GM19035 (cell line): ENCODE measurements at regions not wholly inside any gene's neighbourhood (a gene's known extent, or its start where the extent isn't known, plus 50 kb on each side); places are given as distances from the start of the nearest gene placed in this dataset.
"Not testable (repeated sequence)": the region's sequence is repeated elsewhere in the genome, so short reads cannot be mapped to it uniquely, and the experiment has no call there.

Source experiments
- ATAC-seq: cut with Tn5 transposase; IDR thresholded peaks from one replicate; pipeline ENCODE4 v1.9.1; 2021; ENCODE audit not compliant: unreplicated experiment

DNA sequence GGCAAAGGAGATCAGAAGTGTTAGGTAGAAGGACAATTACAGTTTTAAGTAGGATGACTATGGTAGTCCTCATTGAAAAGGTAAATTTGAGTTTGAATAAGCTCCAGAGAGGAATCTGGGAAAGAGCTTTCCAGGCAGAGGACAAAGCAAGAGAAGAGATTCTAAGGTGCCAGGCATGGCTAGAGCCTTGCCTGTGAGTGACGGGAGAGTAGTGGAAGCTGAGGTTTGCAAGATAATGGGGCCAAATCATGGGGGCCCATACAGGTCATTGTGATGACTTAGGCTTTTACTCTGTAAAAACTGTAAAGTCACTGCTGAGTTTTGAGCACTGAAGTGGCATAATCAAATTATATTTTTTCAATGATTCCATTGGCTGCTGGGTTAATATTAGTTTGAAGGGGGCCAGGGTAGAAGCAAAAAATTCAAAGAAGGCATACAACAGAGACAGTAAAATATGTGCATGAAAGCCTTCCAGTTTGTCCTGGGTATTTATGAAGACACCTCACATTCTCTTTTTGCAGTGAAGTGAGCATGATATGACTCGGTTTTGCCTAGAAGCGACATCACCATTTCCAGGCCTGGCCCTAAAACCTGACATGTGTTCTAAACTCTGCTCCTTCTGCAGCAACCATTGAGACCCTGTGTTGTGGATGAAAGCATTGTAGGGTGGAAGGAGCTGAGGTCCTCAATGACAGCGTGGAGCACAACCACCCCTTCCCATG, 279.8 kb upstream of the TNC start:
- ATAC-seq, result no peak

DNA sequence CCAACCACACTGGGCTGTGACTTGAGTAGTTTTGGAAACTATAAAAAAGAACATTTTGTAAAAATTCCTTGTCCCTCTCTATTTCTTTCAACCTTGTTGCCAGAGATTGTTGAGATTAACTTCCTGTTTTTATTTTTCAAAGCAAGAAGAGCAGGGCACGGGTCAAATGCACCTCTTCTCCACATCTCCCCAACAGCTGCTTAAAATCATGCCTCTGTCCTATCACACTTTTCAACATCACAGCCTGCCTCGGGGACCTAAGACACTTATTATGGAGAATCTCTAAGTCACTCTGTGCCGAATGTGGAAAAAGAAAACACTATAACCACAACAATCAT, 280.3 kb upstream of the TNC start:
- ATAC-seq, result no peak

DNA sequence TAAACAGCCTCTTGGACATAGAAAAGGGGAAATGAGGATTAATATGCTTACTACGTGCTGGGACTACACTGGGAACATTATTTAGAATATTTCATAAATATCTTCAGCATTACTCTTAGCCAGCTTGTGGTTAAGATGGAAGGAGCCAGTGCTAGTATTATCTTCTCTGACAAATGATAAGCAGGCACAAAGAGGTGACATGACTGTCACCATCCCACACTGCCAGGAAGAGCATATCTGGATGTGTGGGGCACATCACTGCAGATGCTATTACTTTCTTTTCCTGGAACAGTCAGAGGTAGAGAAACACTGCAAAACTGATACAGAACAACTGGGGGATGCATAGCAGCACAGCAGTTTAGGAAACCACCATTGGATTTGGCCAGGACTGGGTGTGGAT, 281.0 kb upstream of the TNC start:
- no peak for ATAC-seq

DNA sequence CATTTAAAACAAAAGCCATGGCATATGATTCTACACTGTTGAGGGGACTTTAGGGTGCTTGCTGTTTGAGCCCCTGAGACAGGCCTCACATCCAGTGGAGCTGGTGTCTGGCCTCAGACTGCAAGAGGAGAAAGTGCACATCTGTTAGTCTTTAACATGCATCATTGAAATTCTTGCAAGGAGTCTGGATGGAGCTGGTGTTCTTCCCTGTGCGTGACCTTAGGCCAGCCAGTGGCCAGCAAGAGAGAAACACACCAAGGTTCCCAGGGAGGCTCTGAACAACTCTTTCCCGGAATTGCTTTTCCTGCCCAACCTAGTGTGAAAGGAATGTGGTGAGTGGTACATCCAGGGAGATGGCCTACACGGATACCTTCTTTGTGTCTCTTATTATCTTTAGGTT, 282.8 kb upstream of the TNC start:
- no peak for ATAC-seq

DNA sequence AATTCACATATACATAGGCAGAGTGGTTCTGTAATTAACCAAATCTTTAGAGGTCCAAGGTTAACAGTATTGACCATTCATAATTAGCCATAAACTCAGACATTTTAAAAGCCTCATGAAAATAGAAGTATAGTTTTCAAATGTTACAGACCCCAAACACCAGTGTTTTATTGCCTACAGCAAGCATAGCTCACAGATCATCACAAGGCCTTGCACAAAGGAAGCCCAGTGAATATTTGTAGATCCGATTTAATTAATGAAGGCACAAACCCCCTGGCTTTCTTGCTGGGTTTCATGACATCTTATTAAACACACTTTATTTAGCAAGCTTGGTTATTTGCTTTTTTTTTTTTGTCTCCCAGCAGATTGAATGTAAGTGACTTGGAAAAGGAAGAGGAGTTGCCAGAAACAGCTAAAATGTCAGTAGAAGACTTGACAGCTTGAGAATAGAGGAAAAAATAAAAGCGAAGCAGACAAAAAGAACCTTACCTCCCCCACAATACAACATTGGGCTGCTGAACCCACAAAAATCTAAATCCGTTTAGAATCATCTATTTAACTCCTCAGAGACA, 283.9 kb upstream of the TNC start:
- no peak for ATAC-seq

DNA sequence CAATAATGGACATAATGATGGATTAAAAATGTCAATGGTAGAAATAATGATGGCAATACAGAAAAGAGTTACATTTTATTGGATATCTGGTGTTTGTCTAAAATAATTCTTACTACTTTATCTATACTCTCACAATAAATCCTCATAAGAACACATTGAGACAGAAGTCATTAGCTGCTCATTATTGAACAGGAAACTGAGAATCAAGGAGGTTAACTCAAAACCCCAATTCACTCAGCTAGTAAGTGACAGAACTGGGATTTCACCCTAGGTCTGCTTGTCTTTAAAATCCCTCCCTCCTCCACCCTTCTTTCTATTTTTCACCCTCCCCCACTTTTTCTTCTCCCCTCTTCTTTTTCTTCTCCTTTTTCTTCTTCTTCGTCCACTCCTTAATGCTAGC, 285.8 kb upstream of the TNC start:
- ATAC-seq, result no peak

DNA sequence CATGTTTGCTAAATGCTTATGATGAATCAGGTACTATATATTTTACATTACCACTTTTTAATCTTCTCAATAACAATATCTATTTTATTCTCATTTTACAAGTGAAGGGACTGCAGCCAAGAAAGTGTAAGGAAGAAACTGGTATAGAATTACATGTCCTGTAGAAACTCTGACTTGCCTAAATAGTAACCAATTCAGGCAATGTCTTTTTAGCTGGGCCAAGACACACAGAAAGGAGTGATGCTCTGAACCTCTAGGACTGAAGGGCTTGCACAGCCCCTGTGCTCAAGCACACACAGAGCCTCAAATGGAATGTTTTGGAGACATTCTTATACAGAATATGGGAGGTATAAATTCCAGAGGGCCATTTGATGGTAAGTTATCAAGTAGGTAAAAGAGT, 286.4 kb upstream of the TNC start:
- ATAC-seq, result no peak

DNA sequence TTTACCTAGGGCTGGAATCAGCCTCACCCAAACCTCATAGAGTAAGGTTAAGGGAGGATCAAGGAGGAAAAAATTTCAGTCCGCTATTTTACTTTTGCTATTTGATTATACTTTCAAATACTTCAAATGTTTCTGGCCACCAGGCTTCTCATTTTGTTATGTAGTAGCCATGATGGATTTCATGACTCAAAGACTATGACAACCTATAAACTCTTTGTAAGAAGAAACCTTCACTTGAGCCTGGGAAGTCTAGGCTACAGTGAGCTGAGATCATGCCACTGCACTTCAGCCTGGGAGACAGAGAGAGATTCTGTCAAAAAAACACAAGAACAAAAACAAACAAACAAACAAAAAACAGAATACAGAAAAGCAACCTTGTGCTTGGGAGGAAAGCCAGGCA, 293.6 kb upstream of the TNC start:
- ATAC-seq, result no peak

DNA sequence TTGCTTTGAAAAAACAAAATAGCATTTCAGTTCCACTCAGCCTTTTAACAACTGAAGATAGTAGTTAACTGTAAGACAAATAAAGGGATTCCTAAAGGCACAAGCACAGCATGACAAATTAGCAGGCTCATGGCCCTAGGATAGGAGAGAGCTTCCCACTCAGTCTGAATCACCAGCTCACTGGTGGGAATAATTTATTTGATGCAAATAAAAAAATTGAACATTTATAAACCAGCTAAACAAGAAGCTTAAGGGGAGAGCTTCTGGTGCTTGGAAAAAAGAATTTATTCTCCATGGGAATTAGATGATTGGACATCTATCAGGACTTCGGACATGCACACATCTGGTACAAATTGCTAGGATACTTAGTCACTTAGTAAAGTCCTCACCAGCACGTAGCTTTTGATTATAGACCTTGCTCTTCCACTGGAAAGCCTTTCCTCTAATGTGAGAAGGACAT, 294.1 kb upstream of the TNC start:
- no peak for ATAC-seq

DNA sequence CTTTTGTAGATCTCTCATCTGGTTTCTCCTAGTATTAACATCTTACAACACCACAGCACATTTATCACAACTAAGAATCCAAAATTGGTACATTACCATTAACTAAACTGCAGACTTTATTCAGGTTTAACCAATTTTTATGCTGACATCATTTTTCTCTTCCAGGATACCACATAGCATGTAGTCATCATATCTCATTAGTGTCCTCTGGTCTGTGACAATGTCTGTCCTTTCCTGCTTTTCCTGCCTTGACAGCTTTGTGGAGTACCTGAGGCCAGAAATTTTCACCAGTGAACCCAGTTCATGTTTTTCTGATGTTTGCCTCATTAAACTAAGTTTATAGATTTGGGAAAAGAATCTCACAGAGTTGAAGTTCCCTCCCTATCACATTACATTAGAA, 294.7 kb upstream of the TNC start:
- ATAC-seq, result no peak

DNA sequence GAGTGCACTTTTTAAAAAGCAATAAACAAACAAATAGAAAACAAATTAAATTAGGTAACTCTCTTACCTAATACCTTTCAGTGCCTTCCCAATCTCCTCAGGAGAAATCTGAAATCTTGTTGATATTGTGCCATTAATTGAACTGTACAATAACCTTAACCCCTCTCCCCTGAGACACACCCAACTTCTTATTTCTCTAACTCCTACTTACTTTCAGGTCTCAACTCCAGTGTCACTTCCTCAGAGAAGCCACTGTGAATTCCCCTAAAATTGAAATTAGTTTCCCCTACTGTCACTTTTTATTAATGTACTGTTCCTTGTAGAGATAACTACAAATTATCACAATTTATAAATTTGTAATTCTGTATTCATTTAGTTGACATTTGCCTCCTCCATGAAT, 295.3 kb upstream of the TNC start:
- no peak for ATAC-seq

DNA sequence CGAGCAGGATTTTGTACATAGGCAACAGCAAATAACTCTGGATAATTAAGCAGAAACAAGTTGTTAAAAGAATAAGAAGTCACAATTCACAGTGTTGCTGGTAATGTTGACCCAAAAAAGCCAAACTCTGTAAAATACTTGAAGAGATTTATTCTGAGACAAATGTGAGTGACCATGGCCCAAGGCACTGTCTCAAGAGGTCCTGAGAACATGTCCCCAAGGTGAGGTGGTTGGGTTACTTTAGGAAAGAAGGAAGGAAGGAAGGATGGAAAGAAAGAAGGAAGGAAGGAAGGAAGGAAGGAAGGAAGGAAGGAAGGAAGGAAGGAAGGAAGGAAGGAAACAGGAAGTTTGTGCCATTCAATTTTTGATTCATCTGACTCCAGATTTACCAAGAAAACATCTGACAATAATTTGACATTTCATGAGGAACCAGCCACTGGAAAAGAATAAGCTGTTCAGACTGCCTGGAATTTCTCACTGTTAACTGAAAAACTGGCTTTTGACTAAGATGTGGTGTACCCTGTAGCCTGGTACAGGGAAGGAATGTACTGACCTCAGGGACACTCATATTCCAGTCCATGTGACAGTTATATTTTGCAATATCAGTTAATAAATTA, 295.9 kb upstream of the TNC start:
- ATAC-seq, result no peak

DNA sequence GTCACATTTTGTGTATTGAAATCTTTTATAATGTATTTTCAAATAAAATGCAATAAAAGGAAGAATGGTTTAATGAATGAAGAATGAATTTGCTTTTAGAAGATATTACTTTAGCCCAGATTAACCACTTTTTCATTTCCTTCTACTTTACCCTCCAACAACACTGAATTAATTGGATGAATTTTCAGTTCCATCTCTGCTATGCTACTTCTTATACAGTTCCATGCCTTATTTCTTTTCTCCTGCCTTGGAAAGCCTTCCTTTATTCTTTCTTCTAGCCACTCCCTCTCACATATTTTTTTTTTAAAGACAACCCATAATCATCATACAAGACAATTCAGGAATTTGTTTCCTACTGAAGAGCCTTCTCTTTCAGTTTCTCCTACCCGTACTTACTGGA, 296.6 kb upstream of the TNC start:
- no peak for ATAC-seq

DNA sequence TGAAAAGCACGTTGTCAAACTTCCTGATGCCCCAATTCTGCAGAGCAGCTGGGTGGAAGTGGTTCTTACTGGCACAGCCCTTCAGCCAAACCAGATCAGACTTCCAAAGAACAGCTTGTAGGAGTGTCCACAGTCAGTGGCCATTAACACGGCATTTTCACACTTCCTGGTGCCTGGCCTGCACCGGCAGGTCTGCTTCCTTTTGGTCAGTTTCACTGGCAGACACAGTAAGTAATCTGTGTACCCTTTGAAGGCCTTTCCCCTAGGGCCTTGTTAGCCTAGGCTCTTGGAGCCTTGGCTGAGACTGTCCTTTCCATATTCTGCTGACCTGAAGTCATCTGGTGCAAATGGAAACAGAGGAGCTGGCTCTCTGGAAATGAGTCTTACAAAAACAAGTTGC, 297.5 kb upstream of the TNC start:
- no peak for ATAC-seq

DNA sequence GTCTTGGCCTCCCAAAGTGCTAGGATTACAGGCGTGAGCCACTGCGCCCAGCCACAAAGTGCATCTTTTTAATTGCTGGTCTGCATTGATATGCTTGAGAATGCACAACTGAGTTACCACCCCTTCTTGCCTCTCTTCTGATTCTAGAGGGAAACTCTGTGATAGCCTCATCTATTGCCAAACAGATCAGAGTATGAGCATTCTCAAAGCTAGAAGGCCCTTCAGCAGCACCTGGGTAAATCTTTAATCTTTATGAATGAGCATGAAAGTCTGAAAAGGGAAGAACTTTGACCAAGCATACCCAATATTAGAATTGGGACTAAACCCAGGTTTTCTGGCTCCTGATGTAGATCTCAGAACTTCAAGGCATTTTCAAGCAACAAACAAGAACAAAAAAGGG, 298.3 kb upstream of the TNC start:
- no peak for ATAC-seq

DNA sequence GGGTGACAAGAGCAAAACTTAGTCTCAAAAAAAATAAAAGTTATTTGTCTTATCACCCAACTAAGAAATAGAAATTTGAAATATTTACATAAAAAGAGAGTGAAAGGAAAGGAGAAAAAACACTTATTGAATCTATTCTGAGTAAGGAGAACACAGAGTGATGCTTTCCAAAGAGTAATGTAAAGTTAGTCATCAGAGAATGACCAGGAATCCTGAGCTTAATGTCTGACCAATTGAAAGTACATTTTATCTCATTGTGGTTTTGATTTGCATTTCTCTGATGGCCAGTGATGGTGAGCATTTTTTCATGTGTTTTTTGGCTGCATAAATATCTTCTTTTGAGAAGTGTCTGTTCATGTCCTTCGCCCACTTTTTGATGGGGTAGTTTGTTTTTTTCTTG, 300.2 kb upstream of the TNC start:
- ATAC-seq, result not testable (repeated sequence)

DNA sequence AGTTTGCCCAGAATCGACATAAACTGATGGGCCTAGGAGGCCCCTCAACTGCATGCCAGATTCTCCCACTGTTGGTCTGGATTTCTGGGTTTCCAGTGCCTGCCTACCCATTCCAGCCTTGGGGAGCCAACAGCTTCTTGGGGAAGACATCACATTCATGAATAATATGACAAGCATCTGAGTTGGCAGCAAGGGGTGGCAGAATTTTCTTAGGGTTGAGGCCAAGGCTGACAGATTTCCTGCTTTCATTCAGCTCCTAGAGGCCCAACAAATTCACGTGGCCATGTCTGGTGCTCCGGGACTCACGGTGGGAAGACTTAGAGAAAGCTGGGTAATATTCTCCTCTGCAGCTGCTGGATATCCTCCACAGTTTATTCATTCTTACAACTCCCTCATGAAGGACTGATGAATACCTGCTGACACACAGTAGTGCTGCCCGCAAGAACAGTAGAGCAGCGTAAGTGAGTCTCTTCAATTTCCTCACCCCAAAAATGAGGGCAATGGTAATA, 305.0 kb upstream of the TNC start:
- ATAC-seq, result no peak

DNA sequence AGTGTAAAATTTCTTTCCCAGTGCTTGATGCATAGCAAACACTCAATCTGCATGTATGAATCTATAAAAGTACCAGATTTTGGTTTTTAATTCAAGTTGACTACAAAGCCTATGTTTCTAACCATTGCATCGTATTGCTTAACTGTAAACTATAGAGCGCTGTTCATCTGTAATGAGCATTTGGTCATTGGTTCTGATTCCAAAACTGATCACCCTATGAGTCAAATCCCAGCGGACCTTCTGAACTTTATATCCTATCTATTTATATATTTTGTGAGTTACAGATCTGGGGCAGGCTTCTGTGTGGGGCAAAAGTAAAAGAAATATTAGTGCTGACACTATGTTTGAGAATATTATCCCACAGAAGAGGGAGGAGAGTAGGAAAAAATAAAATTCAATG, 305.7 kb upstream of the TNC start:
- ATAC-seq, result no peak

DNA sequence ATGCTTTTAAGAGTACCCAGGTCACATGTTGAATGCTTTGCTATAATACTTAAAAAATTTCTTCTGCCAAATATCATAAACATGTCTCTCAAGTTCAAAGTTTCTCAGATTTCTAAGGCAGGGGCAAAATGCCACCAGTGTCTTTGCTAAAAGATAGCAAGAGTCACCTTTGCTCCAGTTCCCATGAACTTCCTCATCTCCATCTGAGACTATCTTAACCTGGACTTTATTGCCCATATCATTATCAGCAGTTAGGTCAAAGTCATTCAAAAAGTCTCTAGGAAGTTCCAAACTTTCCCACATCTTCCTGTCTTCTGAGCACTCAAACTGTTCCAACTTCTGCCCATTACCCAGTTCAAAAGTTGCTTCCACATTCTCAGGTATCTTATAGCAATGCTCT, 307.6 kb upstream of the TNC start:
- ATAC-seq, result no peak

DNA sequence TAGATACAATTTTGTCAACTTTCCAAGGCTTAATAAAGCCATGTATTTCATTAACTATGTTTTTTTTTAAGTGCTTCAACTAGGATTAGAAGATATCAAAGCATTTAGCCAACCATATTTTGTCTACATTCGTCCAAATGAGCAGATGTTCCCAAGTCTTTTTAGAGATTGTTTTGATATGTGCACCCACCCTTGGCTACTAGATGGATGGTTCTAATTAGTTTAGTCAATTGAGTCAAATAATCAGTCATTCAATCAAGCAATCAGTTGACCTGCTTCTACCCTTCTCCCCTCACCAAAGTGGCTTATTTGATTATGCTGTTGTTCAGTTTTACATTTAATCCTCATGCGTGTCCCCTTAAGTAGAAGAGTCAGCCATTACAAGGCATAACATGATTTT, 319.5 kb upstream of the TNC start:
- no peak for ATAC-seq

DNA sequence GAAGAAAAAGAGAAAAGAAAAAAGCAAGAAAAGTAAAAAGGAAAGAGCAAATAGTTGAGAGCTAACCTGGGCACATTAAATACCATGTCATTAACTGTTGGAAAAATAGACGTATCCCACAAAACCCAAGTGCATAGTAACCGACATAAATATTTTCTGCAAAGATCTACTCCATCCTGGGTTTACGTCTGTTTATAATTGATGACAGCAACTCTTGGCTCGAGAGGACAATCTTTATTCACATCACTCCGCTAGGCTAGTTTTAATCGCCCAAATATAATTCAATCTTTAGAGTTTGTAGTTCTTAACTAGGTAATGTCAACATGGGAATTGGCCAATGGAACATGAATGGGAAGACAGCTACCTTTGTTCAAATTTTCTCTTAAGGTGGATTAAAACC, 321.7 kb upstream of the TNC start:
- ATAC-seq, result no peak

DNA sequence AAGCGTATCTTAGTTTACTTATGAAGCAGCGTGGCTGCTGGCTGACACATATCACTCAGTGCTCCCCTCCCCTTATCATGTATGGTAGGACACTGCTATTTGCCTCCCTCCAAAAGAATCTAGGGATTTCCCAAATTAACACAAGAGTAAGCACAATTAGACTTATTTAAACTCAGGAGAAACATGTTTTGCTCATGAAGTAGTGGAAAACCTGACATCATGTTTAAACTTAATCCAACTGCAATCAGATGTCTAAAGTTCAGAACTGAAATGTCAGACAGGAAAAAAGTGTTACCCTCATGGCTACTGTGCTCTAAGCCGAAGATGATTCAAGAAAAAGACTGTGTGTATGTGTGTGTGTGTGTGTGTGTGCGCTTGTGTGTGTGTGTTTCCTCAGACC, 324.1 kb upstream of the TNC start:
- ATAC-seq, result no peak

DNA sequence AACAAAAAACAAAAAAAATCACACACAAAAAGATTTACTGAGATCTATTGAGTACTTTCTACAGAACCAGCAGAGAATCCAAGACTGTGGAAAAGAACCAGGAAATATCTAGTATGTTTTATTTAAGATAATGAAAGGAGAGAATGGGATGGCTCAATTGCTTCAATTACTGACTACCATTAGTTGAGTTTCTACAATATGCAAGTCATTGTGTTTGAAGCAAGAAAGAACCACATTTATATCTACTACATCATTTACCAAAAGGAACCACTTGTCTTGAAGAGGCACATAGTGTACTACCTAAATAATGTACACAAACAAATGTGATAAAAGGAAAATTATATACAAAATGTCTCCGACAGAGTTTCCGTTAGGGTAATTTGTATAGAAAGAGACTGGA, 325.9 kb upstream of the TNC start:
- ATAC-seq, result no peak
